MV-4-11 (cell line): ENCODE measurements at regions not wholly inside any gene's neighbourhood (a gene's known extent, or its start where the extent isn't known, plus 50 kb on each side); places are given as distances from the start of the nearest gene placed in this dataset.
A peak's percentile ranks its signal among the peaks of the same experiment; 100 is the strongest.

Source experiments
- DNase-seq: peaks from one replicate; lab custom pipeline; 2025; lab: John Stamatoyannopoulos, UW

DNA sequence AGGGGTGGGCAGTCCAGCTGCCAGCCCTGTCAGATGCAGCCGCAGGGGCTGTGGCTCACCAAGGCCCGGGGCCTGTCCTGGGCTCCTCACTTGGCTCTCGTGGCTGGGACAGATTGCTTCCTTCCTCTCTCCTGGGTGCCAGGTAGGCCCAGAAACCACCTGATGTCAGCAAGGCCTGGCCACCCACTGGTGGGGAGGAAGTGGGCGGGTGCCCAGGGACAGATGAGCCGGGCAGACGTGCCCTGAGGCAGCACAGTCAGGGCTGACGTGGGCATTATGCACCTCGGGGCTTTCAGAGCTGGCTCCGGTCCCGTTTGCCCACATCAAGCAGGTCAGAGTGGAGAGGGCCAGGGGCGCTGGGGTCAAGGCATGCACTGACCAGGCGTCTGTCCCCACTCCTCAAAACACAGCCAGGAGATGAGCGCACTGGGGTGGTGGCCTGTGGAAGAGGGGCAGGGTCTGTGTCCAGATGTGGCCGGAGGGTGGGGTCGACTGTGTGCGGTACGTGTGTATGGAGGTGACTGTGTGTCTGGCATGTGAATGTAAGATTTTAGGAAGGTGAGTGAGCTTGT, 133.2 kb upstream of the PTPN1 start:
- no peak for DNase-seq

DNA sequence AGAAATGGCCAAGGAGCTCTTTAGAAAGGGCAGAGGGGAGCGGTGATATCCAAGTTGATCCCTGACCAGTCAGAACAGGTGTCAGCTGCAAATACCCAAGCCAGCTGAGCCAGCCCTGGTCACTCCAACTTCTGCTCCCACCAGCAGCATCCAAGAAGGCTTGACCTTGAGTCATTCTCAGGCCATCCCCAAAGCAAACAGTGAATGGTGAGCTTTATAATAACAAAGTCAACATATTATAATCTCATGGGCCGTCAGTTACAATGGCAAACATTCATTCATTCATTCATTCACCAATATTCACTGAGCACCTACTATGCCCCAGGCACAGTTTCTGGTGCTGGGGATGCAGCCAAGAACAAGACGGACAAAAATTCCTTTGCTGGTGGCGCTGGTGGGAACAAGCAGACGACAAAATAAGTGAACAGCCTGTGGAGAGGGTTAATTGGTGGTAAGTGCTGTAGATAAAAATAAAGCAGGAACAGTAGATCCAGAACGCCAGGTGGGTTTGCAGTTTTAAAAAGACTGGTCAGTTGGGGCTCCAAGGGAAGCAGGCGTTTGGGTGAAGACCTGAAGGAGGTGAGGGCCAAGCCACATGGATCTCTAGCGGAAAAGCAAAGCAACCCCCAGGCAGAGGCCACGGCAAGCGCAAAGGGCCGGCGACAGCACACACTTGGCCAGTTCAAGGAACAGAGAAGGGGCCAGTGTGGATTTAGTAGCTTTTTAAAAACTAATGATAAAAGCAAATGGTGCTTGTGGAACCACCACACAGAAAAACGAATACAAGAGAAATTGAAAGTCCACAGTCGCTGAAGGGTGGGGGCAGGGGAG, 131.8 kb upstream of the PTPN1 start:
- DNase-seq: no peak

DNA sequence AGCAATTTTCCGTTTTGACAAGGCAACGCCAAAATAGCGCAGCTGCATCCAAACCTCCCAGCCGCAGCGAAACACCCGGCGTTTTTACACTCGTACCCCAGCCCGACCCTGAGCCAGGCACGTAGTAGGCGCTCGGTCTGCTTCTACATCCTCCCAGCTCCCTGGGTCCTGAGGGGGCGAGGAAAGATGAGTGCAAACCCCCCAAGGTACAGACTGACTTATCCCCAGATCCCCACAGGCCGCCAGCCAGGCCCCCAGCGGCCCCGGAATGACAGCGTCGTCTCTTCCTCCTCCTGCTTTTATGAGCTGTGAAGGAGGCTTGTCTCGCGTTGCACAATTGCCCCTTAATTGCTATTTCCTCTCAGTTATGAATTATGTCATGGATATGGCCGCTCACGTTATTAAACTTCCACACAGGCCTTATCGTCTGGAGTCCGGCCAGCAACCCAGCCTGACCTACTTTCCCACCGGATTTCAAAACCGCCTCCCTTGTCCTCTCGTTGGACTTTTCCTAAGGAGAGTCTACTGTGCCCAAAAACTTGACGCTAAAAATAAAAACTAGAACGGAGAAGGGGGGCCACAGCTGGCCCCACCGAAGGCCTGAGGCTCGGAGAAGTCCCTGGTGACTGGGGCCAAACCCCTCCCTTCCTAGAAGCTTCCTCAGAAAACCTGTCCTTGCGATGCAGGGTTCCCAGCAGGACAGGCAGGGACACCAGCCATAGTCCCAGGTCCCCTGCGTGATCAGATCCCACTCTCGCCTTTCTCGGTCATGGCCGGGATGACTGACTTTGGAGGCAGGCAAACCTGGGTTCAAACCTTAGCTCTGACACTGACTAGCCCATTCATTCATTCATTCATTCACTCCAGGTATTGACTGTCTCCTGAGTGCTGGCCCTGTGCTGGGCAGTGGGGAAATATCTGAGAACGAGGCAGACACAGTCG, 130.9 kb upstream of the PTPN1 start:
- peak; percentile 85 for DNase-seq

DNA sequence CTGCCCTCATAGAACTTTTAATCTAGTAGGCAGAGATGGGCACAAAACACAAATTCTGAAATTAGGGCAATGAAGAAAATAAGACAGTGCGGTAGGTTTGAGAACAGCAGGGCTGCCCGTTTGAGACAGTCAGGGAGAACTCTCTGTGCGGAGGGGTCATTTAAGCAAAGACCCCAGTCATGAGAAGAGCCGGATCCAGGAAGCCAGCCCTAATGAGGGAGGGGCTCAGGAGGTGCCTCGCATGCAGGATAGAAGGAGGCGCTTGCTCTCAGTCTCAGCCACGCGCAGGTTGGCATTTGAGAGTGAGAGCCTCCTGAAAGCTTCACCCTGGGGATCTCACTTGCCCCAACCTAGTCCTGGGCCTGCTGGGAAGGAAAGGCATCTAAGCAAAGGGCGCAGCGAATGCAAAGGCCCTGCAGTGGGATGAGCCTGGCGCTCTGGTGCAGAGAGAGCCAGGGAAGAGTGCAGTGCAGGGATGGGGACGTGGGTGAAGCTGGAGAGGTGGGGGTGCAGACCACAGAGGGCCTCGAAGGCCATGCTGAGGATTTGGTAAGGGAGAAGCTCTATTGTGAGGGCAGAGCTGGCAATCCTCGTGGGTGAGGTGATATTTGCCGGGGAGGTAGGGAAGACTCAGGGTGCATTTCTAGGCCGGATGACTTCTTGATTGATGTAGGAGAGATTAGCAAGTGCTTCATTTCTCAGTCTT, 130.0 kb upstream of the PTPN1 start:
- no peak for DNase-seq

DNA sequence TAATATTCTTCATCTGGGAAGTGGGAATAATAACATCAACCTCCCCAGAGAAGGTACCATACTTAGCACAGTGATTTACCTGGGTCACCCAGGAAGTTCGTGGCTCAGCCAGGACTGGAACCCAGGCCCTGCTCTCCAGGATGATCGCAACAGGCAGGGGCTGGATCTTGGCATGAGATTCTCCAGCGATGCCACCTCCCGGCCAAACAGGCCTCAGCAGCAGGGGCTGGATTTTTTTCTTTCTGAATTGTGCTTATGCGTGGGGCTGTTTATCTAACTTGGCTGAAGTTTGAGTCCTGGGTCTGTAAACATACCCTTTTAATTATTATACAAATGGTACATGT, 129.5 kb upstream of the PTPN1 start:
- DNase-seq: no peak

DNA sequence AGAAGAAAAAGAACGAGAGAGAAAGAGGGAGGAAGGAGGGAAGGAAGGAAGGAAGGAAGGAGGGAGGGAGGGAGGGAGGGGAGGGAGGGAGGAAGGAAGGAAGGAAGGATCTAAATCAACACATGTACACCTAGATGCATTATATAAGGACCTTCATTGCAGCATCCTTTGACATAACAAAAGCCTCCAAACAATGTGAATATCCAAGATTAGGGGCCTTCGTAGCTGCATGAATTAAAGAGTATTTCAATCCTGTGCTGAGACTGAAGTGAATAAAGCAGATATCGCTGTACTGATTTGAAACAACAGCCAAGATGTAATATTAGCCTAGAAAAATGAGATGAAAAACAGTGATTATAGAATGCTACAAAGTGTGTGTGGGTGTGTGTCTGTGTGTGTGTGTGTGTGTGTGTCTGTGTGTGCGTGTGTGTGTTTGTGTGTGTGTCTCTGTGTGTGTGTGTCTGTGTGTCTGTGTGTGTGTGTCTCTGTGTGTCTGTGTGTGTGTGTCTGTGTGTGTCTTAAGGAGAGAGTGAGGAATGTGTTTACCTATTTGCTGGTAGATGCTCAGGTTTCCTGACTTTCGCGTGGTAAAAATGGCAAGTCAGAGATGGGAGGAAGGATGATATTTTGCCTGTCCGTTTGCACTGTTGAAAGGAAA, 129.0 kb upstream of the PTPN1 start:
- DNase-seq: no peak

DNA sequence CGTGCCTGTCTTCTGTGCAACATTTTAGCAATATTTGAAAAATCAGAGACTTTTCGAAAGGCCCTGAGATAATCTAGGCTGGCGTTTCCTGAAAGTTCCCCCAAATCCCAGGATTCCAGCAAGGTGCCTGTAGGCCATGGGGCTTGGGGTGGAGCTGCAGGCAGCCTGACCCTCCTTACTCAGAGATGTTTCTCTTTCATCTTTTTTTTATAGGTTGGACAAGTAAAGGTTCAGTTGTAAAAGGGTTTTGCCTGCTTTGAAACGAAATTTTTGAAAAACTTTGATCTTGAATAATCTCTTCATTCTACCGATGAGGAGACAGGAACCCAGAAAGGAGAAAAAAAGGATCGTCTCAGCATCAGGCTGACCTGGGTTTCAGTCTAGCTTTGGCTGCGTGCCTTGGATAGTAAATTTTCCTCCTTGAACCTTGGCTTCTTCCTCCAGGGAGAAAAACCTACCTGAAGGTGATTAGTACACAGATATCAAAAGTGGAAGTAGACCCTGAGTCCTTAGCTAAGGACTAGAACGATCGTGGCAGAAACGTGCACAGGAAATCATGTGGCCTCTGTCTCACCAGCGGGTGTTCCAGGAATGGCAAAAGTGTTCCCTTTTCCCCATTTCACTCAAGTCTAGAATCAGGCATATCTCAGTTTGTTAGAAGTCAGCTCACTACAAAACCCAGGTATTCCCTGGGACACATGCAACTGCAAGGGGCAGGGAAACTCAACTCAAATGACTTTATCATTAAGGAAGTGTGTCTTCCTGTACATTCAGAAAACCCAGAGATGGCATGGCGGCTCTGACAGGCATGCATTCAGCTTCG, 128.2 kb upstream of the PTPN1 start:
- DNase-seq: peak; percentile 60

DNA sequence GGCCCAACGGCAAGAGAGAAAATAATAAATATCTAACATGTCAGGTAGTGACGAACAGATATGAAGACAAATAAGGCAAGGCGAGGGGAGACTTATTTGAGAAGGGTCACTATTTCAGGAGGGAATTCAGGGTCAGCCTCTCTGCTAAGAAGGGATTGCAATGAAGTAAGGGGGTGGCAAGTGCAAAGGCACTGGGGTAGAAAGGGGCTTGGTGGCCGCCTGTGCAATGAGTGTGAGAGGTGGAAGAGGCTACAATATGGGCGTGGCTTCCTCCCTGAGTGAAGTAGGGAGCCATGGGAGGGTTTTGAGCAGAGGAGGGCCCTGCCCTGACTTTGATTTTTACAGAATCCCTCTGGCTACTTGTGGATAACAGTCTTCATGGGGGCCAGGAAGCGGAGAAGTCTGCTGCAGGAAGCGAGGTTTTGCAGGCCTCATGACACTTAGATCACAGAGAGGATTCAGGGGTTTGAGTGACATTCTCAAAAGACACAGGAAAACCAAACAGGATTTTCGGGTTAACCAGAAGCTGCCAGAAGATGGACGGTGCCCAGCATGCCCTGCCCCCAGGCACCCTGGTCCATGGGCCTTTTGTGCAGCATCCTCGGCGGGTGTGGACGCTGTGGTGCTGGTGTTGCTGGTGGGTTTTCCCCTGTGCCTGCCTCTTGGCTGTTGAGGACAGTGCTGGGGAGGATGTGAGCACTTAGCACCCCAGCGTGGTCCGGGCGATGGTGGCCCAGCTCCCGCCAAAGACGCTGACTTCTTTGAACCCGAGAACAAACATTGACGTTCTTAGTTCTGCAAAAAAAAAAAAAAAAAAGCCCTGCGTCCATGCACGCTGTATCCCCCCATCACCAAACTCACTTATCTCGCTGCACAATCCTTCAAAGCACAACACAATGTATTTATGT, 124.2 kb upstream of the PTPN1 start:
- DNase-seq: peak; percentile 14

DNA sequence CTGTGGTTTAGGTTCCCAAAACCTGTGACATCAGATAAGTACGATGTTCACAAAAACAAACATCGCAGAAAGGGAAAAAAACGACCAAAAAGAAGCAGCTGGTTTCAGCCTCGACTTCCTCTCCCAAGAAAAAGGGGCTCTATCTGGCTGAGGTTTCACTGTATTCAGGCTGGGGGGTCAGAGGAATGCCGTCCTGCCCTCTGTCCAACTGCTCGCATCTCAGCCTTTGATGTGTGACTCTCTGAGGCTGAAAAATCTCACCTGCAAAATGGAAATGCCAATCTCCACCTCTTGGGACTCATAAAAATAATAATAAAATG, 123.6 kb upstream of the PTPN1 start:
- no peak for DNase-seq

DNA sequence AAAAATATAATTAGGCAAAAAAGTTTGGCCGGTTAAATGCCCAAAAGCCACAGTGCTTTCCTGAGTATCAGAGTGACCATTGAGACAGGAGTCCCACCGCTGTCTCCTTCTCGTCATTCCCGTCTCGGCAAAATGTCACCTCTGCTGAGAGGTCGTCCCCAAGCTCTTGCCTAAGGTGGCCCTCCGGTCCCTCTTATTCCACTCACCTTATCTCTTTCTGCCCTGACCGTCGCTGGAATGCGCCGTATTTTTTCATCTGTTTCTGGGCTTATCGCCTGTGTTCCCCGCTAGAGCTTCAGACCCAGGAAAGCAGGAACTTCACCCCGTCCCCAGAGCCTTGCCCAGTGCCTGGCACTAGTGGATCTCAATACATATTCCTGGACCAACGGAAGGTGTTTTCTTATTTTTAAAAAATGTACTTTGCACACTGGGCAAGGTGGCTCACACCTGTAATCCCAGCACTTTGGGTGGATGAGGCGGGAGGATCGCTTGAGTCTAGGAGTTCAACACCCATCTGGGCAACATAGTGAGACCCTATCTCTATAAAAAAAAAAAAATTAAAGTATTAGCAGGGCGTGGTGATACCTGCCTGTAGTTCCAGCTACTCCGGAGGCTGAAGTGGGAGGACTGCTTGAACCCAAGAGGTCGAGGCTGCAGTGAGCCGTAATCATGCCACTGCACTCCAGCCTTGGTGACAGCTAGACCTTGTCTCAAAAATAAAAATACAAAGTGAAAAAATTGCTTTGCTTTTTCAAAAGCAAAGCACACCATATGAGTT, 122.8 kb upstream of the PTPN1 start:
- no peak for DNase-seq

DNA sequence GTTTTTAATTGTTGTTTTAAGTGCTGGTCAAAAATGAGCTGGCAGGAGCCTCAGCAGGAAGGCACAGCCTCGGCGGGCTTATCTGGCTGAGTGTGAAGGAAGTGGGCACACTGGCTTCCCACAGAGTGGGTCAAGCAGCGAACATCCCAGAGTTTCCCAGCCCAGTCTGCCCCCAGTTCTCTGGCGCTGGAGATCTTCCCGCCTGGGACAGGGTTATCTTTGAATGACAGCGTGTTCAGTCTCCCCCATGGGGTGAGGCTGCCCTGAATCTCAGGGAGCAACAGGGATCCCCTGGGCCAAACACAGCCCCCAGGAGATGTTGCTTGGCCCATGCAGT, 122.2 kb upstream of the PTPN1 start:
- DNase-seq: no peak

DNA sequence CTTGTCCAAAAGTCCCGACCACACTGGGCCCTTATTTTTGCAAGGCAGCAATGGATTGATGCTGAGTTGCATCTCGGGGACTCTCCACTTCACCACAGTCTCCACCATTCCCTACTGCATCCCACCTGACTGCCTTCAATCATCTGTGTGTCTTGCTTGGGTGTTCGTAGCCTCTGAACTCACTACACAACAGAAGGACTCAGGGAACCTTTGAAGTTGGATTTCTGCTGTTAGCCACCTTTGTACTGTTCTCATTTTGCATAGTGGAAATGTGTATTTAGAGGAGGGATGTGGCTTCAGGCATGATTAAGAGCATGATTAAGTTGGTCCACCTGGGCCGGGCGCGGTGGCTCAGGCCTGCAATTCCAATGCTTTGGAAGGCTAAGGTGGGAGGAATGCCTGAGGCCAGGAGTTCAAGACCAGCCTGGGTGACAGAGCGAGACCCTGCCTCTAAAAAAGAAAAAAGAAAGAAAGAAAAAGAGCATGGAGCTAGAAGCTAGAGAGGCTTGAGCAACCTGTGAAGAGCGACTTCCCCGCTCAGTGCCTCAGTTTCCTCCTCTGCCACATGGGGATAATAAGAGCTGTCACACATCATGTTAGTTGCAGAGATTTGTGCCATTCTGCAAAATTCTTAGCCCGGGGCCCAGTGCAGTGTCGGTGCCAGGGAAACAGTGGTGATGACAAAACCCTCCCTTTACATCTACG, 121.3 kb upstream of the PTPN1 start:
- DNase-seq: no peak

DNA sequence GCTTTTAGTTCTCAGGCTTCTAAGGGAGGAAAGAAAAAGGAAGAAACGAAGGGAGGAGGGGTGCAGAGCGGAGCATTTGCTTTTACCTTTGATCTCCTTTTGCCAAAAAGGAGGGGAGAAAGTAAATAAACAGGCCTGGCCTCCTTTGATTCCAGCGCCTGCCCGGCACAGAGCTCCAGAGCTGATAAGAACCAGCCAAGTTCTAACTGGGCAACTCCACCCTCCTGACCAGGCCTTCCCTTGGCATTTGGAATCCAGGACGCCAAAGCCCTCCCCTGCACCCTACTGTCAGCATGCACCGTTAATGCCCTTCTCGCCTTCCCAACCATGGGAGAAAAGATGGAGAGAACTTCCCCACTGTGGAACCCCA, 120.8 kb upstream of the PTPN1 start:
- no peak for DNase-seq

DNA sequence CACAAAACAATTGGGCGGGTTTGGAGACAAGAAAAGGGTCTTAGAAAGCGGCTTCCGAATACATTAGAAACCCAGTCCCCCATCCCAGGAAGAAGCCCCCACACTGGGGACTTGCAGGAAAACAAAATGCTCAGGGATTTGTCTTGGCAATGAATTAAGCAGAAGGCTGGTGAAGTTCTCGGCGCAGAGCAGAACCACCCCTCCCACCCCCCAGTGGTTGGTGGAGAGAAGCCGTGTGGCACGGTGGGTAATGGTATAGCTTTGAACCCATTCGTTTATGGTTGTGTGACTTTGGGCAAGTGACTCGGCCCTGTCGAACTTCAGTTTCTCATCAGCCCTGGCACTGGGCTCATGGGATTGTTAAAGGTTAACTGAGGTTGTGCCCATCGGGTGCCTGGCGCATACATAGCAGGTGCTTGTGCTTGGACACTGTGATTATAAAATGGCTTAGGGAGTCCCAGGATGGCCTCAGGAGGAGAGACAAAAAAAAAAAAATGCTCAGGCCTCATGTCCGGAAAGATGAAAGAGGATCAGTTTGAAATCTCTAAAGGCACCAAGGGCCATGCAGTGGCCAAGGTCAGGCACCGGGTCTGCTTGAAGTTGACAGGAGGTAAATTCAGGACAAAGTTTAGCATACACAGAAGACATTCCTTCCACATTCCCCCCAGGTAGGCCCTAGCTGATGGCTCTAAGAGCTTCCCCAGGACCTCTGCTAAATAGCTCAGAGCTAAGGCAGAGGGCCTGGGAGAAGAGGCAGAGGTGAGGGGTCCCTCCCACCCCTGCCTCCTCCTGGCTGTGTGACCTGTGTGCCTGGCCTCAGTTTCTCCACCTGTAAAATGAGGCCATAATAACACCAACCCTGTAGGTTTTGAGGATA, 120.1 kb upstream of the PTPN1 start:
- no peak for DNase-seq

DNA sequence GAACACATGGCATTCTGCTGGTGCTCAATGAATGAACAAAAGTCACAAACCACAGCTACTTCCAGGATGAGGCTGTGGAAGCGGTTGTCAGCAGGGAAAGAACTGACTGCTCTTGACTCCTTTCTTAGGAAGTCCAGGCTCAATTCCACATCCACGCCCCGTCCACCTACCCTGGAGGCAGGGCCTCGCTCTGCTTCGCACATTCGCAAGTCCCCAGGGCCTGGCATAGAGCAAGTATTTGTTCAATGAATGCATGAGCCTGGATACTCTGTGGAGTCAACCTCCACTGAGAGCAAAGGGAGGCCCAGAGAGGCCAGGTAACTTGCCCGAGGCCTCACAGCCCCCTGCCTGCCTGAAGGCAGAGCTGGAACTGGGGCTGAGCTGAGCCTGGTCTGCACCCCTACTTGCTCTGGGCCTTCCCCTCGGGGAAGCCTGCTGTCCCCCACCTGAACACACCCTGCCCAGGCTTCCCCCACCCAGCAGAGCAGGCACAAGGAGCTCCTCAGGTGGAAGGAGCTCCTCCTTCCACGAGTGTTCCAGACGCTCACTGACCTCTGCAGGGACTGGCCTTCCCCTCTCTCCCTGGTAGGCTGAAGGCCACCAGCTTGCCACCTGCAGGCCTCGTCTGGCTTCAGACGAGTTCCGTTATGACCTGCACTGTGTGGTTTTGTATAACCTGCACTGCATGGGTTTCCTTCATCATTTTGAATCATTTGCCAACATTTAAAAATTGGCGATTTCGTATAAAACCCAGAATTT, 119.3 kb upstream of the PTPN1 start:
- no peak for DNase-seq

DNA sequence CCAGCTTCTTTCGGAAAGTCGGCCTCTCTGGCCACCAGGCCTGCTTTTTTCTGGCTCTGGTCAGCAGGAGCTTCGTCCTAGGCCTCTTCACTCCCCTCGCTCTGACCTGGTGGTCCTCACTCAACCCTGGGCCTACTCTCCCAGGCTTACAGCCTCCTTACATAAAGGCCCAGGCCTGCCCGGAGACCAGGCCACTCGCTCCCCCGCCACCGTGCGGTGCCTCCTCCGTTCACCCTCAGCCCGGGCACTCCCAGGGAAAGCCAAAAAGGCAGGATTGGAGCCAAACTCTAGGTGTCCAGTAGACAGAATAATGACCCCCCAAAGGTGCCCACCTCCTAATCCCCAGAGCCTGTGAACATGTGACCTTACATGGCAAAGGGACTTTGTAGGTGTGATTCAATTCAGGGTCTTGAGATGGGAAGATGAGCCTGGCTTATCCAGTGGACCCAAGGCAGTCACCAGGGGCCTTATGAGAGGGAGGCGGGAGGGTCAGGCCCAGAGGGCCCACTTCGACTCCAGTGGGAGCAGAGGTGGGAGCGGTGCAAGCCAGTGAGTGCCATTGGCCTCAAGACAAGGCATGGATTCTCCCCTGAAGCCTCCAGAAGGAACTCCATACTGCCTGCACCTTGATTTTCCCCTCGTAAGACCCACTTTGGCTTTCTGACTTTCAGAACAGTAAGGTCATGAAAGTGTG, 118.6 kb upstream of the PTPN1 start:
- DNase-seq: no peak
